Activated T-cell treated with anti-CD3 and anti-CD28 coated beads, Interleukin-2, amount 50 U/mL, for 24 hours (primary cell): ENCODE measurements at regions not wholly inside any gene's neighbourhood (a gene's known extent, or its start where the extent isn't known, plus 50 kb on each side); places are given as distances from the start of the nearest gene placed in this dataset.
"Not testable (repeated sequence)": the region's sequence is repeated elsewhere in the genome, so short reads cannot be mapped to it uniquely, and the experiment has no call there.

Experiments used
- DNase-seq: peaks from one replicate; pipeline ENCODE4 v3.0.0-alpha.2; 2020
- H3K27ac Mint-ChIP-seq: 2 replicates; pipeline ENCODE4 v1.8.0; 2020; ENCODE audit warnings: mild to moderate bottlenecking, mixed read lengths
- H3K27me3 Mint-ChIP-seq: 2 replicates; pipeline ENCODE4 v1.8.0; 2020; ENCODE audit warnings: mixed read lengths
- H3K36me3 Mint-ChIP-seq: 2 replicates; pipeline ENCODE4 v1.8.0; 2020; ENCODE audit warnings: low read depth, mixed read lengths
- H3K4me1 Mint-ChIP-seq: 2 replicates; pipeline ENCODE4 v1.8.0; 2020; ENCODE audit warnings: low read depth, mixed read lengths
- H3K4me3 Mint-ChIP-seq: 2 replicates; pipeline ENCODE4 v1.8.0; 2020; ENCODE audit warnings: mild to moderate bottlenecking, moderate library complexity, mixed read lengths
- H3K9me3 Mint-ChIP-seq: 2 replicates; pipeline ENCODE4 v1.8.0; 2020; ENCODE audit warnings: mixed read lengths

- Mint-ChIP-seq H3K9me3 (peaks cover 24% of the 10 kb centered on the region), H3K27me3 (no peaks in the 10 kb centered on the region), H3K4me3 (no peak overlapping the region), H3K4me1 (no peaks in the 10 kb centered on the region), H3K27ac (no peak overlapping the region), H3K36me3 (no peaks in the 10 kb centered on the region)
- DNase-seq, result no peak
Measured at GRCh38 chr14:31911160-31911559, 165.9 kb upstream of the ARHGAP5 start.

- H3K27me3 Mint-ChIP-seq, result peaks cover 6% of the 10 kb centered on the region
- H3K4me3 Mint-ChIP-seq, result no peak overlapping the region
- H3K4me1 Mint-ChIP-seq, result no peaks in the 10 kb centered on the region
- H3K9me3 Mint-ChIP-seq, result peaks cover 24% of the 10 kb centered on the region
- H3K36me3 Mint-ChIP-seq, result no peaks in the 10 kb centered on the region
- no peak overlapping the region for H3K27ac Mint-ChIP-seq
- no peak for DNase-seq
Measured at GRCh38 chr14:31913370-31913769, 163.7 kb upstream of the ARHGAP5 start.

- H3K4me3 Mint-ChIP-seq, DNase-seq, H3K36me3 Mint-ChIP-seq, H3K27ac Mint-ChIP-seq, H3K9me3 Mint-ChIP-seq, H3K4me1 Mint-ChIP-seq: not testable (repeated sequence)
- peaks cover 15% of the 10 kb centered on the region for H3K27me3 Mint-ChIP-seq
Measured at GRCh38 chr14:31918289-31918688, 158.8 kb upstream of the ARHGAP5 start.

GRCh38 chr14:31920001-31920400 lies 157.1 kb upstream of the ARHGAP5 start:
- no peak overlapping the region for H3K27ac Mint-ChIP-seq
- H3K27me3 Mint-ChIP-seq, result peaks cover 15% of the 10 kb centered on the region
- no peaks in the 10 kb centered on the region for H3K9me3 Mint-ChIP-seq
- no peak overlapping the region for H3K4me3 Mint-ChIP-seq
- no peak for DNase-seq
- H3K4me1 Mint-ChIP-seq, result no peaks in the 10 kb centered on the region
- no peaks in the 10 kb centered on the region for H3K36me3 Mint-ChIP-seq

GRCh38 chr14:31920989-31921650 lies 156.0 kb upstream of the ARHGAP5 start:
- Mint-ChIP-seq H3K27me3 (peaks cover 15% of the 10 kb centered on the region), H3K4me3 (no peak overlapping the region), H3K27ac (no peak overlapping the region), H3K4me1 (no peaks in the 10 kb centered on the region), H3K9me3 (no peaks in the 10 kb centered on the region), H3K36me3 (no peaks in the 10 kb centered on the region)
- no peak for DNase-seq

GRCh38 chr14:31921721-31922120 lies 155.4 kb upstream of the ARHGAP5 start:
- peaks cover 15% of the 10 kb centered on the region for H3K27me3 Mint-ChIP-seq
- no peak overlapping the region for H3K4me3 Mint-ChIP-seq
- H3K27ac Mint-ChIP-seq, result no peak overlapping the region
- H3K4me1 Mint-ChIP-seq, result peaks cover 1% of the 10 kb centered on the region
- no peak for DNase-seq
- H3K36me3 Mint-ChIP-seq, result no peaks in the 10 kb centered on the region
- H3K9me3 Mint-ChIP-seq, result no peaks in the 10 kb centered on the region

- Mint-ChIP-seq H3K4me3 (no peak overlapping the region), H3K9me3 (no peaks in the 10 kb centered on the region), H3K27me3 (no peaks in the 10 kb centered on the region), H3K4me1 (peaks cover 16% of the 10 kb centered on the region), H3K27ac (no peak overlapping the region), H3K36me3 (no peaks in the 10 kb centered on the region)
- DNase-seq, result no peak
Measured at GRCh38 chr14:31926123-31926522, 151.0 kb upstream of the ARHGAP5 start.

GRCh38 chr14:31926652-31927347 lies 150.3 kb upstream of the ARHGAP5 start:
- no peaks in the 10 kb centered on the region for H3K27me3 Mint-ChIP-seq
- peaks cover 16% of the 10 kb centered on the region for H3K4me1 Mint-ChIP-seq
- no peaks in the 10 kb centered on the region for H3K9me3 Mint-ChIP-seq
- no peak for DNase-seq
- H3K4me3 Mint-ChIP-seq, result no peak overlapping the region
- no peaks in the 10 kb centered on the region for H3K36me3 Mint-ChIP-seq
- H3K27ac Mint-ChIP-seq, result no peak overlapping the region

- DNase-seq, result no peak
- Mint-ChIP-seq H3K36me3 (no peaks in the 10 kb centered on the region), H3K27me3 (no peaks in the 10 kb centered on the region), H3K4me3 (no peak overlapping the region), H3K27ac (peak overlapping the region; percentile 7), H3K9me3 (no peaks in the 10 kb centered on the region), H3K4me1 (peaks cover 16% of the 10 kb centered on the region)
Measured at GRCh38 chr14:31927348-31927832, 149.7 kb upstream of the ARHGAP5 start.

- no peaks in the 10 kb centered on the region for H3K36me3 Mint-ChIP-seq
- no peaks in the 10 kb centered on the region for H3K9me3 Mint-ChIP-seq
- no peak overlapping the region for H3K27ac Mint-ChIP-seq
- DNase-seq, result no peak
- no peaks in the 10 kb centered on the region for H3K27me3 Mint-ChIP-seq
- peaks cover 16% of the 10 kb centered on the region for H3K4me1 Mint-ChIP-seq
- H3K4me3 Mint-ChIP-seq, result no peak overlapping the region
Measured at GRCh38 chr14:31930070-31930469, 147.0 kb upstream of the ARHGAP5 start.

GRCh38 chr14:31930493-31931240 lies 146.4 kb upstream of the ARHGAP5 start:
- Mint-ChIP-seq H3K4me1 (peaks cover 18% of the 10 kb centered on the region), H3K36me3 (no peaks in the 10 kb centered on the region), H3K9me3 (no peaks in the 10 kb centered on the region), H3K27me3 (no peaks in the 10 kb centered on the region), H3K4me3 (no peak overlapping the region), H3K27ac (no peak overlapping the region)
- DNase-seq, result no peak

GRCh38 chr14:31932675-31933074 lies 144.4 kb upstream of the ARHGAP5 start:
- Mint-ChIP-seq H3K27ac (no peak overlapping the region), H3K27me3 (no peaks in the 10 kb centered on the region), H3K36me3 (no peaks in the 10 kb centered on the region), H3K4me3 (no peak overlapping the region), H3K9me3 (no peaks in the 10 kb centered on the region), H3K4me1 (peaks cover 13% of the 10 kb centered on the region)
- no peak for DNase-seq

GRCh38 chr14:31933716-31934115 lies 143.4 kb upstream of the ARHGAP5 start:
- H3K36me3 Mint-ChIP-seq, result no peaks in the 10 kb centered on the region
- H3K27me3 Mint-ChIP-seq, result no peaks in the 10 kb centered on the region
- H3K4me3 Mint-ChIP-seq, result no peak overlapping the region
- DNase-seq, result no peak
- peaks cover 2% of the 10 kb centered on the region for H3K9me3 Mint-ChIP-seq
- H3K27ac Mint-ChIP-seq, result no peak overlapping the region
- H3K4me1 Mint-ChIP-seq, result peaks cover 19% of the 10 kb centered on the region

GRCh38 chr14:31934767-31935266 lies 142.3 kb upstream of the ARHGAP5 start:
- peaks cover 22% of the 10 kb centered on the region for H3K4me1 Mint-ChIP-seq
- H3K27ac Mint-ChIP-seq, result no peak overlapping the region
- peaks cover 2% of the 10 kb centered on the region for H3K9me3 Mint-ChIP-seq
- H3K36me3 Mint-ChIP-seq, result no peaks in the 10 kb centered on the region
- DNase-seq, result no peak
- H3K4me3 Mint-ChIP-seq, result no peak overlapping the region
- no peaks in the 10 kb centered on the region for H3K27me3 Mint-ChIP-seq

- peaks cover 21% of the 10 kb centered on the region for H3K4me1 Mint-ChIP-seq
- no peaks in the 10 kb centered on the region for H3K27me3 Mint-ChIP-seq
- no peaks in the 10 kb centered on the region for H3K36me3 Mint-ChIP-seq
- DNase-seq, result no peak
- peaks cover 2% of the 10 kb centered on the region for H3K9me3 Mint-ChIP-seq
- no peak overlapping the region for H3K4me3 Mint-ChIP-seq
- no peak overlapping the region for H3K27ac Mint-ChIP-seq
Measured at GRCh38 chr14:31935391-31935790, 141.7 kb upstream of the ARHGAP5 start.
